RWPE2 (cell line): ENCODE measurements at regions not wholly inside any gene's neighbourhood (a gene's known extent, or its start where the extent isn't known, plus 50 kb on each side); places are given as distances from the start of the nearest gene placed in this dataset.

Experiments
- ATAC-seq: fragments of 200-7000 bp; cut with Tn5 transposase; 3 replicates; pipeline ENCODE4 v1.9.1; 2021; ENCODE audit warnings: low read depth
- DNase-seq: peaks from one replicate; pipeline ENCODE4 v3.0.0-alpha.2; 2020; ENCODE audit warnings: low spot score
- H3K27ac ChIP-seq: fragments of 450-650 bp; 2 replicates; pipeline ENCODE4 v1.5.1; 2017; ENCODE audit warnings: mild to moderate bottlenecking; ENCODE audit not compliant: poor library complexity, severe bottlenecking
- H3K27me3 ChIP-seq: fragments of 250-450 bp; sonication (Bioruptor Pico); 2 replicates; pipeline ENCODE4 v1.5.1; 2021; ENCODE audit warnings: mild to moderate bottlenecking, moderate library complexity; ENCODE audit not compliant: insufficient read depth, poor library complexity, severe bottlenecking
- H3K36me3 ChIP-seq: fragments of 250-450 bp; sonication (Bioruptor Pico); 2 replicates; pipeline ENCODE4 v1.5.1; 2020; ENCODE audit warnings: low read depth, mild to moderate bottlenecking, moderate library complexity
- H3K4me1 ChIP-seq: fragments of 250-450 bp; sonication (Bioruptor Pico); 2 replicates; pipeline ENCODE4 v1.5.1; 2021; ENCODE audit warnings: mild to moderate bottlenecking, moderate library complexity; ENCODE audit not compliant: insufficient read depth, poor library complexity, severe bottlenecking
- H3K4me3 ChIP-seq: fragments of 250-450 bp; sonication (Bioruptor Pico); 2 replicates; pipeline ENCODE4 v1.5.1; 2021; ENCODE audit warnings: mild to moderate bottlenecking, moderate library complexity; ENCODE audit not compliant: severe bottlenecking
- H3K9me3 ChIP-seq: fragments of 250-450 bp; sonication (Bioruptor Pico); 2 replicates; pipeline ENCODE4 v1.5.1; 2021; ENCODE audit warnings: mild to moderate bottlenecking, moderate library complexity; ENCODE audit not compliant: severe bottlenecking
- TF ChIP-seq, protein P1 (sequence below): fragments of 450-650 bp; IDR thresholded peaks from one replicate; pipeline ENCODE4 v1.5.1; 2017; ENCODE audit warnings: mild to moderate bottlenecking, moderate library complexity; ENCODE audit not compliant: poor library complexity, severe bottlenecking

DNA sequence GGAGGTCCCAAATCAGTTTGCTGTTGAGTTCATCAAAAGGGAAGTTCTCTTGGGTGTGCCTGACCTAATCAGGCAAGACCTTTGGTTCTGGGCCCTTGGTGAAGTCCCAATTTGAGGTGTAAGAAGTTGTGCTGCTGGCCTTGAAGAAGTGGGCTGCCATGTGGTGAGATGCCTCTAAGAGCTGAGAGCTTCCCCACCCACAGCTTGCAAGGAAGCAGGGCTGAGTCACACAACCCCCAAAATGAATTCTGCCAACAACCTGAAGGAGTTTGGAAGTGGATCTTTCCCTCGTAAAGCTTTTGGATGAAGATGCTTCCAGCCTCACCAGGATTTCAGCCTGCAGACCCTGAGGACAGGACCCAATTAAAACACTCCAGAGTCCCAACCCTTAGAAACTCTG is 129.3 kb upstream of the NSMCE3 start:
- H3K9me3 ChIP-seq = no peaks in the 10 kb centered on the region
- H3K27me3 ChIP-seq = peaks cover 39% of the 10 kb centered on the region
- no peaks in the 10 kb centered on the region for H3K4me1 ChIP-seq
- TF ChIP-seq, protein P1, sequence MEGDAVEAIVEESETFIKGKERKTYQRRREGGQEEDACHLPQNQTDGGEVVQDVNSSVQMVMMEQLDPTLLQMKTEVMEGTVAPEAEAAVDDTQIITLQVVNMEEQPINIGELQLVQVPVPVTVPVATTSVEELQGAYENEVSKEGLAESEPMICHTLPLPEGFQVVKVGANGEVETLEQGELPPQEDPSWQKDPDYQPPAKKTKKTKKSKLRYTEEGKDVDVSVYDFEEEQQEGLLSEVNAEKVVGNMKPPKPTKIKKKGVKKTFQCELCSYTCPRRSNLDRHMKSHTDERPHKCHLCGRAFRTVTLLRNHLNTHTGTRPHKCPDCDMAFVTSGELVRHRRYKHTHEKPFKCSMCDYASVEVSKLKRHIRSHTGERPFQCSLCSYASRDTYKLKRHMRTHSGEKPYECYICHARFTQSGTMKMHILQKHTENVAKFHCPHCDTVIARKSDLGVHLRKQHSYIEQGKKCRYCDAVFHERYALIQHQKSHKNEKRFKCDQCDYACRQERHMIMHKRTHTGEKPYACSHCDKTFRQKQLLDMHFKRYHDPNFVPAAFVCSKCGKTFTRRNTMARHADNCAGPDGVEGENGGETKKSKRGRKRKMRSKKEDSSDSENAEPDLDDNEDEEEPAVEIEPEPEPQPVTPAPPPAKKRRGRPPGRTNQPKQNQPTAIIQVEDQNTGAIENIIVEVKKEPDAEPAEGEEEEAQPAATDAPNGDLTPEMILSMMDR = no peak
- no peaks in the 10 kb centered on the region for H3K36me3 ChIP-seq
- no peak overlapping the region for H3K27ac ChIP-seq
- DNase-seq = no peak
- ATAC-seq = no peak
- H3K4me3 ChIP-seq = no peak overlapping the region

DNA sequence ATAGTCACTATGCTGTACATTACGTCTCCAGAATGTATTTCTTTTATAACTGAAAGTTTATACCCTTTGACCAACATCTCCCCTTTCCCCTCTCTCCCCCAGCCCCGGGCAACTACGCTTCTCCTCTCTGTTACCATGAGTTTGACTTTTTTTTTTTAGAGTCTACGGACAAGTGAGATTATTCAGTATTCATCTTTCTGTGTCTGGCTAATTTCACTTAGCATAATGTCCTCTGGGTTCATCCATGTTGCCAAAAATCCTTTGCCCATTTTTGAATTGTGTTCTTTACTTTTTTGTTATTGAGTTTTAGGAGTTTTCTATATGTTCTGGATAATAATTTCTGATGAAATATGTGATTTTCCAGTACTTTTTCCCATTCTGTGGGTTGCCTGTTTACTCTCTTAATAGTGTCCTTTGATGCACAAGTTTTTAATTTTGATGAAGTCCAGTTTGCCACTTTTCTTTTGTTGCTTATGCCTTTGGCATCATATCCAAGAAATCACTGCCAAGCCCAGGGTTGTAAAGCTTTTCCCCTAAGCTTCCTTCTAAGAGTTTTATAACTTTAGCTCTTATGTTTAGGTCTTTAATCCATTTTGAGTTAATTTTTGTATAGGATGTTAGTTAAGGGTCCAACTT is 126.7 kb upstream of the NSMCE3 start:
- Histone ChIP-seq H3K36me3 (no peaks in the 10 kb centered on the region), H3K27me3 (peaks cover 25% of the 10 kb centered on the region), H3K4me1 (no peaks in the 10 kb centered on the region), H3K27ac (no peak overlapping the region), H3K9me3 (no peaks in the 10 kb centered on the region), H3K4me3 (no peak overlapping the region)
- TF ChIP-seq, protein P1 = no peak
- DNase-seq = no peak
- ATAC-seq = no peak

DNA sequence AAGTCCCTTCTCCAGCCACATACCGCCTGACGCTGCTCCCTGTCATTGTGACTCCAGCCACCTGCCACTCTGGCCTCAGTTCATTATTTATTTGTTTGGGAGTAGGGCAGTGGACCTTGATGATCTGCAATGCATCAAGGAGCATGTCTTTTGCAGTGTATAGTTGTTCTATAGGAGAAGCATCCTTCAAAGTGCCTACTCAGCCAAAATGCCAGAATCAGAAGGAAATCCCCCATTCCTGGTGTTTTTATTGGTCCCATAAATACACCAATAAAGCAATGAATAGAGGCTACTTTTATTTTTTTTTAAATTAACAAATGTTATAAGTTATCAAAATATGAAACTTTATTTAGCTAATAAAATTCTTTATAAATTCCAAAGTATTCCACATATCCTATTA is 123.8 kb upstream of the NSMCE3 start:
- H3K27me3 ChIP-seq = peaks cover 21% of the 10 kb centered on the region
- H3K27ac ChIP-seq = no peak overlapping the region
- H3K9me3 ChIP-seq = no peaks in the 10 kb centered on the region
- TF ChIP-seq, protein P1 = no peak
- DNase-seq (no peak), ATAC-seq (no peak)
- no peaks in the 10 kb centered on the region for H3K36me3 ChIP-seq
- H3K4me1 ChIP-seq = no peaks in the 10 kb centered on the region
- H3K4me3 ChIP-seq = no peak overlapping the region

DNA sequence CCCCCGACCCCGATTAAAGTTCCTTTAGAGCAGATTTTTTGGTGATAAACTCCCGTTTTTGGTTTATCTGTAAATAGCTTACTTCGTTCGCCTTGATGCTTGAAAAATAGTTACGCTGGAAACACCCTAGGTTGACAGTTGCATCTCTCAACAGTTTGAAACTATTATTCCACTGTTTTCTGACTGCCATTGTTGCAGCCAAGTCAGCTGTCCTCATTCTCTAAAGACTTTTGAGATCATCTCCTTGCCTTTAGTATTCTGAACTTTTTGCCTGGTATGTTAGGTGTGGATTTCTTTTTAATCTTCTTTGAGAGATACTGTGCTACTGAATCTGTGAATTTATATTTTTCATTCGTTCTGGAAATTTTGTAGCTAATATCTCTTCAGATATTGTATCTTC is 122.7 kb upstream of the NSMCE3 start:
- H3K27me3 ChIP-seq = peaks cover 19% of the 10 kb centered on the region
- H3K4me1 ChIP-seq = no peaks in the 10 kb centered on the region
- no peaks in the 10 kb centered on the region for H3K36me3 ChIP-seq
- DNase-seq (no peak), ATAC-seq (no peak)
- H3K27ac ChIP-seq = no peak overlapping the region
- no peak overlapping the region for H3K4me3 ChIP-seq
- TF ChIP-seq, protein P1 = no peak
- H3K9me3 ChIP-seq = no peaks in the 10 kb centered on the region

DNA sequence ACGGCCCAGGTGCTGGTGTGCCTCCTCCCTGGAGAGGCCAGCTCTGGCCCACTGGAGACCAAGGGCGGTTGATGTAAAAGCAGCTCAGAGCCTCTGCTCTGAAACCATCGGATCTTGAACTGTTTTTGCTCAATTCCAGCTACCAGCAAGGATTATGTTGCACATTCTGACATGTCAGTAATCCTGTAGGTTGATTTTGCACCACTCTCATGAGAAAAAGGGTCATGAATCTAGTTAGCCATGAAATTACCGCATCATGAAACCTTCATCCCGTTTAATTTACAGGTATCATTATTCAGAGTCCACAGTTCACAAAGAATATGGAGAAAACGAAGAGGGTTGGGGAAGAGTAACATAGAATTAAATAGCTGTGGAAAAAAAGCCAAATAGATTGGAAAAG is 120.4 kb upstream of the NSMCE3 start:
- Histone ChIP-seq H3K4me1 (no peaks in the 10 kb centered on the region), H3K27ac (no peak overlapping the region), H3K36me3 (no peaks in the 10 kb centered on the region), H3K4me3 (no peak overlapping the region), H3K27me3 (peaks cover 10% of the 10 kb centered on the region), H3K9me3 (no peaks in the 10 kb centered on the region)
- DNase-seq (no peak), ATAC-seq (no peak)
- TF ChIP-seq, protein P1 = no peak
